HUES64 (cell line): ENCODE measurements at regions not wholly inside any gene's neighbourhood (a gene's known extent, or its start where the extent isn't known, plus 50 kb on each side); places are given as distances from the start of the nearest gene placed in this dataset.

Source experiments
- H3K27ac ChIP-seq: 2 replicates; pipeline ENCODE4 v1.7.0; 2013; ENCODE audit warnings: low read depth, low read length, inconsistent platforms
- H3K27me3 ChIP-seq: 2 replicates; pipeline ENCODE4 v1.6.1; 2013; ENCODE audit warnings: mild to moderate bottlenecking, low read length; ENCODE audit not compliant: insufficient read depth
- H3K36me3 ChIP-seq: 2 replicates; pipeline ENCODE4 v1.6.1; 2013; ENCODE audit warnings: mild to moderate bottlenecking, low read length; ENCODE audit not compliant: insufficient read depth
- H3K4me1 ChIP-seq: 2 replicates; pipeline ENCODE4 v1.6.1; 2013; ENCODE audit warnings: mild to moderate bottlenecking, low read length, moderate library complexity; ENCODE audit not compliant: insufficient read depth
- H3K4me3 ChIP-seq: 2 replicates; pipeline ENCODE4 v1.5.1; 2013; ENCODE audit warnings: mild to moderate bottlenecking, low read length, moderate library complexity
- H3K9ac ChIP-seq: 2 replicates; pipeline ENCODE4 v1.6.1; 2013; ENCODE audit warnings: mild to moderate bottlenecking, low read depth, low read length
- H3K9me3 ChIP-seq: 2 replicates; pipeline ENCODE4 v1.6.1; 2013; ENCODE audit warnings: low read depth, low read length; ENCODE audit not compliant: insufficient read depth
- WGBS: fragments of 150-250, 120-280 bp; methylation state at CpG from one replicate; pipeline ENCODE4 v1.1.7; 2013; ENCODE audit warnings: missing lambda C conversion rate; 5-methylcytosine and 5-hydroxymethylcytosine counted together

GRCh38 chr1:56199061-56199460, 380.3 kb downstream of the PLPP3 start:
- Histone ChIP-seq H3K9me3 (no peaks in the 10 kb centered on the region), H3K27ac (no peak overlapping the region), H3K36me3 (no peaks in the 10 kb centered on the region), H3K9ac (no peak overlapping the region), H3K4me1 (peaks cover 11% of the 10 kb centered on the region), H3K27me3 (no peaks in the 10 kb centered on the region), H3K4me3 (no peak overlapping the region)
- WGBS = 89% methylated on average over 2 of the region's 2 CpGs

DNA sequence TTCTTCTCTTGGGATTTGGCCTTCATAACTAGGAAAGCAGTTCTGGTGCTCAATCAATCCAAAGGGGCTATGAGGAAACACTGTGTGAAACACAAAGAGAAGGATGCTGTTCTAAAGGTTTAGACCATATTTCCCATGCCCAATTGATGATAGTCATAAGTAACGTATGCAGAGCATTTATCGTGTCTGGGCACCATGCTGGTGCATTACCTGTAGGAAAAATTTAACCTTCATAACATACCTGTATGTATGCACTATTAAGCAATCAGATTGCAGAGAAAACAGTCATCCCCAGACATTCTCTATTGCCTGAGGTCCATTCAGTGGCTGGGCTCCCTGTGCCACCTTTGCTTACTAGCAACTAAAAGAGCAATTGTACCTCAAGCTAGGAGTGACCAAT, 381.4 kb downstream of the PLPP3 start:
- H3K9ac ChIP-seq = no peak overlapping the region
- H3K36me3 ChIP-seq = no peaks in the 10 kb centered on the region
- H3K4me1 ChIP-seq = peaks cover 11% of the 10 kb centered on the region
- H3K9me3 ChIP-seq = no peaks in the 10 kb centered on the region
- no peak overlapping the region for H3K4me3 ChIP-seq
- H3K27me3 ChIP-seq = no peaks in the 10 kb centered on the region
- 95% methylated on average over 2 of the region's 2 CpGs for WGBS
- no peak overlapping the region for H3K27ac ChIP-seq

GRCh38 chr1:56196839-56197238, 382.5 kb downstream of the PLPP3 start:
- H3K27ac ChIP-seq = peak overlapping the region; percentile 54; the same call in 1 of the 2 replicates
- no peak overlapping the region for H3K4me3 ChIP-seq
- H3K9ac ChIP-seq = no peak overlapping the region; the same call in 1 of the 2 replicates
- H3K9me3 ChIP-seq = no peaks in the 10 kb centered on the region
- WGBS = 54% methylated on average over 2 of the region's 2 CpGs
- peaks cover 11% of the 10 kb centered on the region for H3K4me1 ChIP-seq
- no peaks in the 10 kb centered on the region for H3K36me3 ChIP-seq
- no peaks in the 10 kb centered on the region for H3K27me3 ChIP-seq

GRCh38 chr1:56194701-56195300, 384.6 kb downstream of the PLPP3 start:
- no peak overlapping the region for H3K27ac ChIP-seq
- H3K36me3 ChIP-seq = no peaks in the 10 kb centered on the region
- 65% methylated on average over 1 of the region's 1 CpG for WGBS
- H3K4me3 ChIP-seq = no peak overlapping the region
- H3K4me1 ChIP-seq = peaks cover 24% of the 10 kb centered on the region
- H3K9ac ChIP-seq = no peak overlapping the region
- no peaks in the 10 kb centered on the region for H3K27me3 ChIP-seq
- H3K9me3 ChIP-seq = no peaks in the 10 kb centered on the region

DNA sequence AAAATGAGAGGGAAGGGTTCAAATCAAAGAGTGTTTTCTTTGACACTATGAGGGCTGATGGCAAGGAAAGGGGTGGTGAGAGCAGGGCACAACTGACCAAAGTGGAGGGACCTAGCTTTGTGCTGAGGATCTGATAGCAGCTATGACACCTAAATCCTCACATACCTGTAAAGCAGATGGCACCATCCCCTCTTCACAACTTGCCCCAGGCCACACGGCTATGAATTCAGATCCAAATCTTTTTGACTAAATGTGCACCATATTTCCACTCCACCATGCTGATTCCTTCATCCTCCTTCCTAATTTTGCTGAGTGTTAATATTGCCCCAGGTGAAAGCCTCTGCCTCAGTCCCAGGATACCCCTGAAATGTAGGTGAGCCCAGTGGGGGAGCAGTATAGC, 385.7 kb downstream of the PLPP3 start:
- H3K27ac ChIP-seq = no peak overlapping the region
- 91% methylated on average over 1 of the region's 1 CpG for WGBS
- peaks cover 36% of the 10 kb centered on the region for H3K4me1 ChIP-seq
- H3K27me3 ChIP-seq = no peaks in the 10 kb centered on the region
- H3K4me3 ChIP-seq = no peak overlapping the region
- H3K9me3 ChIP-seq = no peaks in the 10 kb centered on the region
- H3K9ac ChIP-seq = no peak overlapping the region
- no peaks in the 10 kb centered on the region for H3K36me3 ChIP-seq

GRCh38 chr1:56191369-56191768, 388.0 kb downstream of the PLPP3 start:
- H3K4me1 ChIP-seq = peaks cover 30% of the 10 kb centered on the region
- no peak overlapping the region for H3K9ac ChIP-seq
- H3K4me3 ChIP-seq = no peak overlapping the region
- no peaks in the 10 kb centered on the region for H3K36me3 ChIP-seq
- WGBS = 86% methylated on average over 4 of the region's 4 CpGs
- no peaks in the 10 kb centered on the region for H3K9me3 ChIP-seq
- H3K27me3 ChIP-seq = no peaks in the 10 kb centered on the region
- no peak overlapping the region for H3K27ac ChIP-seq

DNA sequence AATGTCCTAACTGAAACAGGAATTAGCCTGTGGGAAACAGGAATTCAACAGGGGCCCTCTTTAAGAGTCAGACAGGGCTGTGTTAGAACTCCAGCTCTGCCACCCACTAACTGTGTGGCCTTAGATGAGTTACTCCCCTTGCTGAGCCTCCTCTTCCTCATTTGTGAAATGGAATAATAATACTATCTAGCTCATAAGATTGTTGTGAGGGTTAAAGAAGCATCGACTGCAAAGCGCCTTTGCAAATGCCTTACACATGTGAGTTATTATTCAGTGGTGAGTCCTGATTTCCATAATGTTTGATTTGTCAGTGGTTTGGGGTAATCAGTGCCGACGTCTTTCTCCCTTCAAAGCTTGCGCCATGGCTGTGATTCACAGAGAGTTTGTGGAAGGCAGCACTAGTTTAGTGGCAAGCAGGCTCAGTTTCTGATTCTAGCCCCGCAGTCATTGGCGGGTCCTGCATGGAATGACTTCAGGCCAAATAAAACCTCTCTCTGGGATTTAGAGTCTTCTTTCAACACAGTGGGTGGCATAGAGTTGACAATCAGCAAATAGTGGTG, 388.5 kb downstream of the PLPP3 start:
- H3K36me3 ChIP-seq = no peaks in the 10 kb centered on the region
- WGBS = 80% methylated on average over 7 of the region's 7 CpGs

DNA sequence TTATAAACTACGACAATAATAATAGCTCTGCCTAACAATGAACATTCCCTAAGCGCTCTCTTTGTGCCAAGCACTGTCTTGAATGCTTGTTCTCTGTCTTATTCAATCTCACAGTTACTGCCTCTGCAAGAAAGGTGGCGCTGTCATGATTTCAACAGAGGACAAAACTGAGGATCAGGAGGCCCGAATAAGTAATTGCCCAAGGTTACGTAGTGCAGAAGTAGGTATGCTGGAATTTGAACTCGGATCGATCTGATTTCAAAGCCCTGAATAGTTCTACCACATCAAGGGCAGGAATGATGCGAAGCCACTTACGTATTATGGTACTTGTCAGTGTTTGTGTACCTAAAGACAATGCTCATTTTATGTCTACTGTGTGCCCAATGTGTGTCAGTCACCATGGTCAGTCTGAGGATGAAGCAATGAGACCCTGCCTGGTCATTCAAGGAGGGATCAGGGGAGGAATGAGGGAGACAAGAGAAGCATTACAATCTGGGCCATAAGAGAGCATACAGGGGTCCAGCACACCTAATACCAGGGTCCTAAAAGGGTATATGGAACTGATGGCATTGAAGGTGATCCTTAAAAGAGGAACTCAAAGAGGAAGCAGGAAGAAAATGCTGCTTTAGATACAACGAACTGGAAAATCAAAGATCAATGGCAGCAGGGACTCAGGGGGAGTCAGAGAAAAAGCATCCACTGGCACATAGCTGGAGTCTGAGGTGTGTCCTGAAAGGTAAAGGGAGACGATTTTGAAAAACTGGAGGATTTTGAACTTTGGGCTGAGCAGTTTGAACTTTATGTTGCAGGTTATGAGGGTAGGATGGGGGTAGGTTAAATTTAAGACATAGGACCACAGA, 389.2 kb downstream of the PLPP3 start:
- WGBS = 89% methylated on average over 11 of the region's 11 CpGs

More for the DNA sequence above, 388.5 kb downstream of the PLPP3 start:
- no peak overlapping the region for H3K9ac ChIP-seq
- no peaks in the 10 kb centered on the region for H3K27me3 ChIP-seq
- no peak overlapping the region for H3K27ac ChIP-seq
- H3K4me1 ChIP-seq = peaks cover 30% of the 10 kb centered on the region
- no peak overlapping the region for H3K4me3 ChIP-seq
- H3K9me3 ChIP-seq = no peaks in the 10 kb centered on the region

DNA sequence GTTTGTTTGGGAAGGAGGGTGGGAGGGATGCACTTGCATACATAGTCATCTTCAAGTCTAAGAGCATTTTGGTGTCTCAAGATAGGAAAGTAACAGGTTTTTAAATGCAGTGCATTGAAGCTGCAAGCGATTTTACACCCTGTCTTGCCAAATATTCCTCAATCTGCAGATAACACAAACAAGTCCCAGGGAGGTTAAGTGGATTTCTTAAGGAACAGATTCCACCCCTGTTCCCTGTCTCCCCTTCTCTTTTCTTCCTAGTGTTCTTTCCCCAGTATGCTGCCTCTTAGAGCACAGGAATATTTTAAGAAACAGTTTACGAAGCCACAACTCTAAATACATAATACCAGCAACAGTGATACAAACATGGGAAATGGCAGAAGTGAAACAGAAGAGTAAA, 389.9 kb downstream of the PLPP3 start:
- Histone ChIP-seq H3K9me3 (no peaks in the 10 kb centered on the region), H3K9ac (no peak overlapping the region), H3K36me3 (no peaks in the 10 kb centered on the region), H3K4me3 (no peak overlapping the region), H3K27ac (0 out of 2 replicates have a peak overlapping the region, but pooled peaks have one; percentile 38), H3K4me1 (peaks cover 30% of the 10 kb centered on the region), H3K27me3 (no peaks in the 10 kb centered on the region)
- WGBS = 78% methylated on average over 2 of the region's 2 CpGs

More for the DNA sequence above, 389.2 kb downstream of the PLPP3 start:
- Histone ChIP-seq H3K4me3 (no peak overlapping the region), H3K27me3 (no peaks in the 10 kb centered on the region), H3K27ac (no peak overlapping the region), H3K36me3 (no peaks in the 10 kb centered on the region), H3K9me3 (no peaks in the 10 kb centered on the region), H3K4me1 (peaks cover 30% of the 10 kb centered on the region), H3K9ac (no peak overlapping the region)

- H3K36me3 ChIP-seq = no peaks in the 10 kb centered on the region
- H3K9me3 ChIP-seq = no peaks in the 10 kb centered on the region
- peaks cover 30% of the 10 kb centered on the region for H3K4me1 ChIP-seq
- H3K9ac ChIP-seq = no peak overlapping the region; the same call in 1 of the 2 replicates
- H3K27ac ChIP-seq = 0 out of 2 replicates have a peak overlapping the region, but pooled peaks have one; percentile 38
- no peak overlapping the region for H3K4me3 ChIP-seq
- WGBS = 79% methylated on average over 3 of the region's 3 CpGs
- no peaks in the 10 kb centered on the region for H3K27me3 ChIP-seq
Observed at GRCh38 chr1:56188855-56189254, 390.5 kb downstream of the PLPP3 start.

- Histone ChIP-seq H3K4me1 (peaks cover 30% of the 10 kb centered on the region), H3K4me3 (no peak overlapping the region), H3K27me3 (no peaks in the 10 kb centered on the region), H3K36me3 (no peaks in the 10 kb centered on the region), H3K27ac (no peak overlapping the region), H3K9ac (no peak overlapping the region), H3K9me3 (no peaks in the 10 kb centered on the region)
- 72% methylated on average over 3 of the region's 3 CpGs for WGBS
Observed at GRCh38 chr1:56188221-56188620, 391.1 kb downstream of the PLPP3 start.
